ENCODE measurements at regions not wholly inside any gene's neighbourhood (a gene's known extent, or its start where the extent isn't known, plus 50 kb on each side); places are given as distances from the start of the nearest gene placed in this dataset.

DNA sequence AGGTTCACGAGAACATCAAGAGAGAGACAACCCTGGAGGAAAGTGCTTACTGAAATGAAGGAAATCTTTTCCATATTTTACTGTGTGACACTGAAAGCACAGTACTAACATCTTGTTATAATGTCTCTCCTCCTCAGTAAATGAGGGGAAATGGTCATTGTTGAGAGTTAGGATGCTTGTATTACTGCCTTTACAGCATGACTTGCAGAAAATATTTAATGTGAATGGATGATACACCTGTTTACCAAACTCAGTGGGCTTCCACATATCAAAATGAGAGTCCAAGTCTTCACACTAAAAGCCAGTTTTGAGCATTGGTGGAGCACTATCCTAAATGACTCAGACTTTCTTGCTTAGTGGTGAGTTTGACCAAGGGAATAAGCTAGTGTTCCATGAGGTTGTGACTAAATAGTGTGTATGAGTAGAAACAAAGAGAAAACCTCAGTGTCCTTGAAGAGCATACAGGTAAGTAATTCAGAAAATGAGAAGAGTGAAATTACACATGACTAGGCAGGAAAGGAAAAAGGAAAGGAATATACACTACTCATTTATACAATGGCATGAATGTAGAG lies 930.7 kb upstream of the CELF4 start:
- no peak for TF ChIP-seq BHLHE40 (IDR thresholded peaks at IDR 0.05; ENCODE audit: borderline replicate concordance in 1 of 2, low read depth in 2 of 2, low read length in 1 of 2)
- no peak for TF ChIP-seq BRCA1 (IDR thresholded peaks at IDR 0.05; ENCODE audit: low read depth, low read length)
- TF ChIP-seq SREBF1 (IDR thresholded peaks at IDR 0.05; ENCODE audit: low read length) = no peak
- no peak for TF ChIP-seq ZZZ3 (IDR thresholded peaks at IDR 0.05; ENCODE audit: control insufficient read depth, insufficient read length, low read depth)
- no peak for TF ChIP-seq FOS (IDR thresholded peaks at IDR 0.05; ENCODE audit: borderline replicate concordance, extremely low read depth, insufficient read length)
- TF ChIP-seq CBFB (IDR thresholded peaks at IDR 0.05; ENCODE audit: low read depth) = no peak
- TF ChIP-seq POLR2AphosphoS5 (IDR thresholded peaks at IDR 0.05; ENCODE audit: low read length) = no peak

Measured in GM12878 (cell line).